Ammon's horn (tissue), 1 donor: ENCODE measurements at regions not wholly inside any gene's neighbourhood (a gene's known extent, or its start where the extent isn't known, plus 50 kb on each side); places are given as distances from the start of the nearest gene placed in this dataset.

ENCODE experiments used
- DNase-seq: peaks from one replicate; pipeline ENCODE4 v3.0.0-alpha.2; 2016; ENCODE audit warnings: low spot score

- no peak for DNase-seq
Observed at GRCh38 chr16:9412915-9413264, 321.4 kb downstream of the HAPSTR1 start.

GRCh38 chr16:9415545-9415944 is 324.1 kb downstream of the HAPSTR1 start:
- no peak for DNase-seq

- no peak for DNase-seq
Observed at GRCh38 chr16:9417898-9418297, 326.5 kb downstream of the HAPSTR1 start.

- no peak for DNase-seq
Observed at GRCh38 chr16:9419161-9419560, 327.7 kb downstream of the HAPSTR1 start.

GRCh38 chr16:9422762-9423513 is 331.5 kb downstream of the HAPSTR1 start:
- DNase-seq: no peak

- DNase-seq: no peak
Observed at GRCh38 chr16:9425236-9425635, 333.8 kb downstream of the HAPSTR1 start.

- DNase-seq: no peak
Observed at GRCh38 chr16:9428355-9429005, 337.0 kb downstream of the HAPSTR1 start.

- DNase-seq: no peak
Observed at GRCh38 chr16:9429646-9430330, 338.3 kb downstream of the HAPSTR1 start.

- DNase-seq: no peak
Observed at GRCh38 chr16:9434659-9435058, 343.2 kb downstream of the HAPSTR1 start.

- DNase-seq: no peak
Observed at GRCh38 chr16:9436175-9436574, 344.7 kb downstream of the HAPSTR1 start.

- DNase-seq: no peak
Observed at GRCh38 chr16:9437115-9437514, 345.7 kb downstream of the HAPSTR1 start.

- DNase-seq: no peak
Observed at GRCh38 chr16:9438991-9439390, 347.5 kb downstream of the HAPSTR1 start.

GRCh38 chr16:9441012-9441411 is 349.6 kb downstream of the HAPSTR1 start:
- no peak for DNase-seq

- DNase-seq: no peak
Observed at GRCh38 chr16:9443864-9444263, 352.4 kb downstream of the HAPSTR1 start.

GRCh38 chr16:9446471-9447194 is 355.2 kb downstream of the HAPSTR1 start:
- DNase-seq: no peak

GRCh38 chr16:9447195-9447551 is 355.7 kb downstream of the HAPSTR1 start:
- no peak for DNase-seq

GRCh38 chr16:9447699-9448098 is 356.3 kb downstream of the HAPSTR1 start:
- no peak for DNase-seq

GRCh38 chr16:9449597-9449996 is 358.2 kb downstream of the HAPSTR1 start:
- no peak for DNase-seq

- no peak for DNase-seq
Observed at GRCh38 chr16:9457215-9457614, 365.8 kb downstream of the HAPSTR1 start.

- no peak for DNase-seq
Observed at GRCh38 chr16:9458816-9459215, 367.4 kb downstream of the HAPSTR1 start.

- DNase-seq: no peak
Observed at GRCh38 chr16:9462984-9463383, 371.5 kb downstream of the HAPSTR1 start.

- no peak for DNase-seq
Observed at GRCh38 chr16:9463461-9463860, 372.0 kb downstream of the HAPSTR1 start.

- DNase-seq: no peak
Observed at GRCh38 chr16:9465161-9465560, 373.7 kb downstream of the HAPSTR1 start.
